CD8-positive, alpha-beta memory T cell (primary cell): ENCODE measurements at regions not wholly inside any gene's neighbourhood (a gene's known extent, or its start where the extent isn't known, plus 50 kb on each side); places are given as distances from the start of the nearest gene placed in this dataset.

Experiments used
- CTCF ChIA-PET: fragments of 350-600 bp; sonication (Branson Sonifier 250); formaldehyde crosslinking; loops from one replicate; lab custom pipeline; 2021; ENCODE audit warnings: antibody characterized with exemption; lab: Charles Lee
- POLR2A ChIA-PET: fragments of 350-600 bp; sonication (Branson Sonifier 250); formaldehyde crosslinking; loops from one replicate; lab custom pipeline; 2021; ENCODE audit warnings: antibody characterized with exemption; lab: Charles Lee
- DNase-seq, 5 donors: peaks; one replicate each; pipeline versions ENCODE4 v3.0.0 to v3.0.0-alpha.2; 2020 to 2022; ENCODE audit warnings: mixed read lengths in 1 of 5
- H3K27ac ChIP-seq: one replicate; pipeline ENCODE4 v1.7.0; 2013; ENCODE audit warnings: low read depth, mild to moderate bottlenecking, low read length, moderate library complexity
- H3K27me3 ChIP-seq: 2 replicates; pipeline ENCODE4 v1.7.0; 2013; ENCODE audit warnings: low read length, mild to moderate bottlenecking; ENCODE audit not compliant: insufficient read depth, poor library complexity, severe bottlenecking
- H3K36me3 ChIP-seq: 2 replicates; pipeline ENCODE4 v1.7.0; 2013; ENCODE audit warnings: mild to moderate bottlenecking, low read length, moderate library complexity; ENCODE audit not compliant: insufficient read depth
- H3K4me1 ChIP-seq: 2 replicates; pipeline ENCODE4 v1.7.0; 2013; ENCODE audit warnings: mild to moderate bottlenecking, low read length, moderate library complexity; ENCODE audit not compliant: insufficient read depth
- H3K4me3 ChIP-seq: 2 replicates; pipeline ENCODE4 v1.7.0; 2013; ENCODE audit warnings: mild to moderate bottlenecking, low read length
- H3K9me3 ChIP-seq: 2 replicates; pipeline ENCODE4 v1.7.0; 2013; ENCODE audit warnings: mild to moderate bottlenecking, low read length
- H3K27ac Mint-ChIP-seq, 8 donors: one replicate each; pipeline ENCODE4 v1.8.0; 2020 to 2021; ENCODE audit warnings: mixed read lengths in 8 of 8, mild to moderate bottlenecking in 6 of 8, inconsistent platforms in 3 of 8, moderate library complexity in 3 of 8
- H3K27me3 Mint-ChIP-seq, 2 donors: one replicate each; pipeline ENCODE4 v1.8.0; 2020 to 2021; ENCODE audit warnings: mixed read lengths in 2 of 2, mild to moderate bottlenecking in 1 of 2, moderate library complexity in 1 of 2
- H3K36me3 Mint-ChIP-seq, 3 donors: one replicate each; pipeline ENCODE4 v1.8.0; 2020 to 2021; ENCODE audit warnings: mixed read lengths in 3 of 3, inconsistent platforms in 1 of 3, mild to moderate bottlenecking in 1 of 3
- H3K4me1 Mint-ChIP-seq, 3 donors: one replicate each; pipeline ENCODE4 v1.8.0; 2020 to 2021; ENCODE audit warnings: mixed read lengths in 3 of 3, inconsistent platforms in 1 of 3, mild to moderate bottlenecking in 1 of 3
- H3K4me3 Mint-ChIP-seq, 7 donors: one replicate each; pipeline ENCODE4 v1.8.0; 2020 to 2021; ENCODE audit warnings: mixed read lengths in 7 of 7, mild to moderate bottlenecking in 6 of 7, moderate library complexity in 4 of 7, inconsistent platforms in 2 of 7
- H3K9me3 Mint-ChIP-seq, 5 donors: one replicate each; pipeline ENCODE4 v1.8.0; 2020 to 2022; ENCODE audit warnings: mixed read lengths in 5 of 5, mild to moderate bottlenecking in 3 of 5, moderate library complexity in 2 of 5, inconsistent platforms in 1 of 5

GRCh38 chr2:210901326-210901725 lies 344.9 kb downstream of the CPS1 start:
- no peak overlapping the region for H3K4me3 Mint-ChIP-seq
- H3K4me1 Mint-ChIP-seq, result no peaks in the 10 kb centered on the region
- H3K36me3 ChIP-seq, result no peaks in the 10 kb centered on the region
- H3K27ac Mint-ChIP-seq, result no peak overlapping the region
- no peak for DNase-seq
- no peaks in the 10 kb centered on the region for H3K4me1 ChIP-seq
- H3K27me3 Mint-ChIP-seq, result no peaks in the 10 kb centered on the region
- ChIA-PET POLR2A (no interaction called here), CTCF (no interaction called here)
- H3K27me3 ChIP-seq, result no peaks in the 10 kb centered on the region
- H3K4me3 ChIP-seq, result no peak overlapping the region
- H3K36me3 Mint-ChIP-seq, result no peaks in the 10 kb centered on the region
- H3K27ac ChIP-seq, result no peak overlapping the region
- H3K9me3 ChIP-seq, result no peaks in the 10 kb centered on the region
- peaks cover 0 to 9% (median 2%) of the 10 kb centered on the region in 5 donors for H3K9me3 Mint-ChIP-seq

- H3K4me3 ChIP-seq, result no peak overlapping the region
- ChIA-PET CTCF (no interaction called here), POLR2A (no interaction called here)
- no peaks in the 10 kb centered on the region for H3K36me3 ChIP-seq
- H3K9me3 ChIP-seq, result no peaks in the 10 kb centered on the region
- Mint-ChIP-seq H3K27ac (no peak overlapping the region), H3K27me3 (no peaks in the 10 kb centered on the region), H3K4me3 (no peak overlapping the region), H3K36me3 (no peaks in the 10 kb centered on the region), H3K9me3 (peaks cover 0 to 29% (median 10%) of the 10 kb centered on the region in 5 donors), H3K4me1 (no peaks in the 10 kb centered on the region)
- H3K27ac ChIP-seq, result no peak overlapping the region
- H3K27me3 ChIP-seq, result no peaks in the 10 kb centered on the region
- DNase-seq, result no peak
- H3K4me1 ChIP-seq, result no peaks in the 10 kb centered on the region
Measured at GRCh38 chr2:210912779-210913178, 356.4 kb downstream of the CPS1 start.

- no peaks in the 10 kb centered on the region for H3K36me3 Mint-ChIP-seq
Measured at GRCh38 chr2:210913461-210913860, 357.1 kb downstream of the CPS1 start.

GRCh38 chr2:210915912-210916311 lies 359.5 kb downstream of the CPS1 start:
- no peak for DNase-seq
- CTCF ChIA-PET, result no interaction called here
- no peak overlapping the region for H3K27ac ChIP-seq
- H3K36me3 ChIP-seq, result no peaks in the 10 kb centered on the region
- H3K4me1 Mint-ChIP-seq, result no peaks in the 10 kb centered on the region
- H3K9me3 Mint-ChIP-seq, result peaks cover 0 to 20% (median 14%) of the 10 kb centered on the region in 5 donors
- no peaks in the 10 kb centered on the region for H3K36me3 Mint-ChIP-seq
- no peaks in the 10 kb centered on the region for H3K27me3 Mint-ChIP-seq
- no peaks in the 10 kb centered on the region for H3K9me3 ChIP-seq
- no peak overlapping the region for H3K27ac Mint-ChIP-seq
- no peak overlapping the region for H3K4me3 Mint-ChIP-seq
- no peak overlapping the region for H3K4me3 ChIP-seq
- POLR2A ChIA-PET, result no interaction called here
- no peaks in the 10 kb centered on the region for H3K4me1 ChIP-seq
- no peaks in the 10 kb centered on the region for H3K27me3 ChIP-seq

More at GRCh38 chr2:210913461-210913860, 357.1 kb downstream of the CPS1 start:
- ChIA-PET CTCF (no interaction called here), POLR2A (no interaction called here)
- Mint-ChIP-seq H3K4me3 (no peak overlapping the region), H3K4me1 (no peaks in the 10 kb centered on the region), H3K27me3 (no peaks in the 10 kb centered on the region), H3K27ac (no peak overlapping the region), H3K9me3 (peaks cover 0 to 24% (median 10%) of the 10 kb centered on the region in 5 donors)
- no peaks in the 10 kb centered on the region for H3K9me3 ChIP-seq
- no peaks in the 10 kb centered on the region for H3K27me3 ChIP-seq
- no peaks in the 10 kb centered on the region for H3K4me1 ChIP-seq
- H3K36me3 ChIP-seq, result no peaks in the 10 kb centered on the region
- no peak overlapping the region for H3K4me3 ChIP-seq
- DNase-seq, result no peak
- no peak overlapping the region for H3K27ac ChIP-seq

- Mint-ChIP-seq H3K36me3 (no peaks in the 10 kb centered on the region), H3K4me1 (no peaks in the 10 kb centered on the region), H3K27me3 (no peaks in the 10 kb centered on the region), H3K9me3 (peaks cover 0 to 18% (median 14%) of the 10 kb centered on the region in 5 donors), H3K4me3 (no peak overlapping the region), H3K27ac (no peak overlapping the region)
- ChIA-PET CTCF (no interaction called here), POLR2A (no interaction called here)
- H3K9me3 ChIP-seq, result no peaks in the 10 kb centered on the region
- no peaks in the 10 kb centered on the region for H3K36me3 ChIP-seq
- H3K27me3 ChIP-seq, result no peaks in the 10 kb centered on the region
- DNase-seq, result no peak
- H3K27ac ChIP-seq, result no peak overlapping the region
- no peak overlapping the region for H3K4me3 ChIP-seq
- no peaks in the 10 kb centered on the region for H3K4me1 ChIP-seq
Measured at GRCh38 chr2:210917465-210917864, 361.1 kb downstream of the CPS1 start.

- Mint-ChIP-seq H3K27me3 (no peaks in the 10 kb centered on the region), H3K27ac (no peak overlapping the region), H3K4me3 (no peak overlapping the region), H3K36me3 (no peaks in the 10 kb centered on the region), H3K9me3 (peaks cover 0 to 14% (median 8%) of the 10 kb centered on the region in 5 donors), H3K4me1 (no peaks in the 10 kb centered on the region)
- Histone ChIP-seq H3K9me3 (no peaks in the 10 kb centered on the region), H3K4me1 (no peaks in the 10 kb centered on the region), H3K36me3 (no peaks in the 10 kb centered on the region), H3K4me3 (no peak overlapping the region), H3K27me3 (no peaks in the 10 kb centered on the region), H3K27ac (no peak overlapping the region)
- DNase-seq, result no peak
- ChIA-PET CTCF (no interaction called here), POLR2A (no interaction called here)
Measured at GRCh38 chr2:210919128-210919527, 362.7 kb downstream of the CPS1 start.

- Mint-ChIP-seq H3K27me3 (no peaks in the 10 kb centered on the region), H3K4me3 (no peak overlapping the region), H3K9me3 (peaks cover 0 to 6% (median 4%) of the 10 kb centered on the region in 5 donors), H3K27ac (no peak overlapping the region), H3K4me1 (no peaks in the 10 kb centered on the region), H3K36me3 (no peaks in the 10 kb centered on the region)
- Histone ChIP-seq H3K4me3 (no peak overlapping the region), H3K4me1 (no peaks in the 10 kb centered on the region), H3K9me3 (no peaks in the 10 kb centered on the region), H3K36me3 (no peaks in the 10 kb centered on the region), H3K27ac (no peak overlapping the region), H3K27me3 (no peaks in the 10 kb centered on the region)
- CTCF ChIA-PET, result no interaction called here
- POLR2A ChIA-PET, result no interaction called here
- DNase-seq, result no peak
Measured at GRCh38 chr2:210922419-210922818, 366.0 kb downstream of the CPS1 start.

- POLR2A ChIA-PET, result no interaction called here
- no peak overlapping the region for H3K4me3 ChIP-seq
- no peaks in the 10 kb centered on the region for H3K9me3 ChIP-seq
- H3K27ac ChIP-seq, result no peak overlapping the region
- DNase-seq, result no peak
- Mint-ChIP-seq H3K27ac (no peak overlapping the region), H3K36me3 (no peaks in the 10 kb centered on the region), H3K9me3 (peaks cover 0 to 17% (median 2%) of the 10 kb centered on the region in 5 donors), H3K4me3 (no peak overlapping the region), H3K27me3 (no peaks in the 10 kb centered on the region), H3K4me1 (no peaks in the 10 kb centered on the region)
- CTCF ChIA-PET, result no interaction called here
- H3K4me1 ChIP-seq, result no peaks in the 10 kb centered on the region
- no peaks in the 10 kb centered on the region for H3K36me3 ChIP-seq
- H3K27me3 ChIP-seq, result no peaks in the 10 kb centered on the region
Measured at GRCh38 chr2:210928714-210929113, 372.3 kb downstream of the CPS1 start.

GRCh38 chr2:210938228-210938627 lies 381.8 kb downstream of the CPS1 start:
- CTCF ChIA-PET, result no interaction called here

More at GRCh38 chr2:210938228-210938627, 381.8 kb downstream of the CPS1 start:
- Mint-ChIP-seq H3K27me3 (peaks cover 0 to 1% of the 10 kb centered on the region in 2 donors), H3K27ac (no peak overlapping the region), H3K9me3 (peaks cover 0 to 30% (median 4%) of the 10 kb centered on the region in 5 donors), H3K36me3 (no peaks in the 10 kb centered on the region), H3K4me1 (no peaks in the 10 kb centered on the region), H3K4me3 (no peak overlapping the region)
- H3K4me3 ChIP-seq, result no peak overlapping the region
- no peaks in the 10 kb centered on the region for H3K9me3 ChIP-seq
- no peaks in the 10 kb centered on the region for H3K36me3 ChIP-seq
- no peaks in the 10 kb centered on the region for H3K4me1 ChIP-seq
- H3K27ac ChIP-seq, result no peak overlapping the region
- POLR2A ChIA-PET, result no interaction called here
- no peaks in the 10 kb centered on the region for H3K27me3 ChIP-seq
- no peak for DNase-seq
